ENCODE measurements at regions not wholly inside any gene's neighbourhood (a gene's known extent, or its start where the extent isn't known, plus 50 kb on each side); places are given as distances from the start of the nearest gene placed in this dataset.

GRCh38 chr17:68179236-68179925 lies 68.5 kb upstream of the AMZ2 start:
- H3K9me3 ChIP-seq (ENCODE audit: insufficient read depth, low read depth, low read length): no peaks in the 10 kb centered on the region
- no peak overlapping the region for H3K23ac ChIP-seq (ENCODE audit: low read length)
- no peak overlapping the region for H3K4me2 ChIP-seq (ENCODE audit: low read length)
- H3K4me3 ChIP-seq (ENCODE audit: low read depth, low read length): no peak overlapping the region
- no peak overlapping the region for H3K27ac ChIP-seq (ENCODE audit: low read depth, low read length)
- H2AK5ac ChIP-seq (ENCODE audit: low read length): no peak overlapping the region
- H3K79me2 ChIP-seq (ENCODE audit: control insufficient read depth, insufficient read depth, low read length, poor library complexity): no peaks in the 10 kb centered on the region
- H2BK12ac ChIP-seq (ENCODE audit: low read length): no peak overlapping the region
- no peak for DNase-seq
- no peaks in the 10 kb centered on the region for H3K27me3 ChIP-seq (ENCODE audit: insufficient read depth, low read length)
- H3K14ac ChIP-seq (ENCODE audit: low read length): no peak overlapping the region
- no peak overlapping the region for H3K18ac ChIP-seq (ENCODE audit: low read length)
- H3K79me1 ChIP-seq (ENCODE audit: low read length): no peaks in the 10 kb centered on the region
- no peak overlapping the region for H4K8ac ChIP-seq (ENCODE audit: low read depth, low read length)
- H3K4me1 ChIP-seq (ENCODE audit: control insufficient read depth in 1 of 2, insufficient read depth in 2 of 2, low read length in 2 of 2): peaks cover 0 to 7% of the 10 kb centered on the region in 2 experiments
- H2AFZ ChIP-seq (ENCODE audit: insufficient read depth, low read length, poor library complexity): no peak overlapping the region
- H3K36me3 ChIP-seq (ENCODE audit: control insufficient read depth in 1 of 2, insufficient read depth in 2 of 2, low read length in 2 of 2): no peaks in the 10 kb centered on the region
- no peak overlapping the region for H4K12ac ChIP-seq (ENCODE audit: low read depth, low read length)
- H4K91ac ChIP-seq (ENCODE audit: low read depth, low read length): no peak overlapping the region
- no peak overlapping the region for H2BK5ac ChIP-seq (ENCODE audit: low read depth, low read length, poor library complexity)
- WGBS (ENCODE audit: extremely low coverage, insufficient coverage, insufficient read length): no CpG with 5 or more reads among the region's 21 CpGs
- H2BK120ac ChIP-seq (ENCODE audit: insufficient read depth, low read length, poor library complexity): no peak overlapping the region
- H3K4ac ChIP-seq (ENCODE audit: low read depth, low read length): no peak overlapping the region
- no peak overlapping the region for H3K9ac ChIP-seq (ENCODE audit: low read length)

GRCh38 chr17:68179926-68180285 lies 67.9 kb upstream of the AMZ2 start:
- H2BK12ac ChIP-seq (ENCODE audit: low read length): no peak overlapping the region
- H3K9me3 ChIP-seq (ENCODE audit: insufficient read depth, low read depth, low read length): no peaks in the 10 kb centered on the region
- no peaks in the 10 kb centered on the region for H3K27me3 ChIP-seq (ENCODE audit: insufficient read depth, low read length)
- no peak overlapping the region for H2AK5ac ChIP-seq (ENCODE audit: low read length)
- no peak overlapping the region for H3K14ac ChIP-seq (ENCODE audit: low read length)
- no peak overlapping the region for H3K9ac ChIP-seq (ENCODE audit: low read length)
- no peaks in the 10 kb centered on the region for H3K79me2 ChIP-seq (ENCODE audit: control insufficient read depth, insufficient read depth, low read length, poor library complexity)
- H3K23ac ChIP-seq (ENCODE audit: low read length): no peak overlapping the region
- no peak overlapping the region for H4K8ac ChIP-seq (ENCODE audit: low read depth, low read length)
- WGBS (ENCODE audit: extremely low coverage, insufficient coverage, insufficient read length): no CpG with 5 or more reads among the region's 31 CpGs
- DNase-seq: no peak
- H3K27ac ChIP-seq (ENCODE audit: low read depth, low read length): no peak overlapping the region
- no peak overlapping the region for H3K4me3 ChIP-seq (ENCODE audit: low read depth, low read length)
- no peak overlapping the region for H4K12ac ChIP-seq (ENCODE audit: low read depth, low read length)
- no peak overlapping the region for H3K18ac ChIP-seq (ENCODE audit: low read length)
- H2BK5ac ChIP-seq (ENCODE audit: low read depth, low read length, poor library complexity): no peak overlapping the region
- H3K4me1 ChIP-seq (ENCODE audit: control insufficient read depth in 1 of 2, insufficient read depth in 2 of 2, low read length in 2 of 2): peaks cover 0 to 7% of the 10 kb centered on the region in 2 experiments
- no peaks in the 10 kb centered on the region for H3K36me3 ChIP-seq (ENCODE audit: control insufficient read depth in 1 of 2, insufficient read depth in 2 of 2, low read length in 2 of 2)
- no peak overlapping the region for H4K91ac ChIP-seq (ENCODE audit: low read depth, low read length)
- no peak overlapping the region for H2AFZ ChIP-seq (ENCODE audit: insufficient read depth, low read length, poor library complexity)
- no peak overlapping the region for H2BK120ac ChIP-seq (ENCODE audit: insufficient read depth, low read length, poor library complexity)
- H3K4me2 ChIP-seq (ENCODE audit: low read length): no peak overlapping the region
- no peak overlapping the region for H3K4ac ChIP-seq (ENCODE audit: low read depth, low read length)
- no peaks in the 10 kb centered on the region for H3K79me1 ChIP-seq (ENCODE audit: low read length)

GRCh38 chr17:68182011-68182306 lies 65.9 kb upstream of the AMZ2 start:
- H2AK5ac ChIP-seq (ENCODE audit: low read length): no peak overlapping the region
- H4K91ac ChIP-seq (ENCODE audit: low read depth, low read length): no peak overlapping the region
- H4K8ac ChIP-seq (ENCODE audit: low read depth, low read length): no peak overlapping the region
- H3K4me2 ChIP-seq (ENCODE audit: low read length): no peak overlapping the region
- H3K9ac ChIP-seq (ENCODE audit: low read length): no peak overlapping the region
- peaks cover 0 to 5% of the 10 kb centered on the region in 2 experiments for H3K4me1 ChIP-seq (ENCODE audit: control insufficient read depth in 1 of 2, insufficient read depth in 2 of 2, low read length in 2 of 2)
- H3K18ac ChIP-seq (ENCODE audit: low read length): no peak overlapping the region
- H3K4ac ChIP-seq (ENCODE audit: low read depth, low read length): no peak overlapping the region
- no peaks in the 10 kb centered on the region for H3K79me2 ChIP-seq (ENCODE audit: control insufficient read depth, insufficient read depth, low read length, poor library complexity)
- no peaks in the 10 kb centered on the region for H3K9me3 ChIP-seq (ENCODE audit: insufficient read depth, low read depth, low read length)
- no peak overlapping the region for H4K12ac ChIP-seq (ENCODE audit: low read depth, low read length)
- H3K27ac ChIP-seq (ENCODE audit: low read depth, low read length): no peak overlapping the region
- H3K27me3 ChIP-seq (ENCODE audit: insufficient read depth, low read length): no peaks in the 10 kb centered on the region
- H2BK12ac ChIP-seq (ENCODE audit: low read length): no peak overlapping the region
- WGBS (ENCODE audit: extremely low coverage, insufficient coverage, insufficient read length): no CpG with 5 or more reads among the region's 1 CpG
- no peaks in the 10 kb centered on the region for H3K36me3 ChIP-seq (ENCODE audit: control insufficient read depth in 1 of 2, insufficient read depth in 2 of 2, low read length in 2 of 2)
- no peaks in the 10 kb centered on the region for H3K79me1 ChIP-seq (ENCODE audit: low read length)
- H3K23ac ChIP-seq (ENCODE audit: low read length): no peak overlapping the region
- no peak overlapping the region for H3K4me3 ChIP-seq (ENCODE audit: low read depth, low read length)
- H2BK5ac ChIP-seq (ENCODE audit: low read depth, low read length, poor library complexity): no peak overlapping the region
- H2AFZ ChIP-seq (ENCODE audit: insufficient read depth, low read length, poor library complexity): no peak overlapping the region
- DNase-seq: no peak
- H3K14ac ChIP-seq (ENCODE audit: low read length): no peak overlapping the region
- no peak overlapping the region for H2BK120ac ChIP-seq (ENCODE audit: insufficient read depth, low read length, poor library complexity)

- peaks cover 0 to 5% of the 10 kb centered on the region in 2 experiments for H3K4me1 ChIP-seq (ENCODE audit: control insufficient read depth in 1 of 2, insufficient read depth in 2 of 2, low read length in 2 of 2)
- peak overlapping the region; percentile 32 for H4K91ac ChIP-seq (ENCODE audit: low read depth, low read length)
- peak overlapping the region; percentile 4 for H4K8ac ChIP-seq (ENCODE audit: low read depth, low read length)
- no peak overlapping the region for H3K4me2 ChIP-seq (ENCODE audit: low read length)
- no CpG with 5 or more reads among the region's 12 CpGs for WGBS (ENCODE audit: extremely low coverage, insufficient coverage, insufficient read length)
- no peak overlapping the region for H3K14ac ChIP-seq (ENCODE audit: low read length)
- no peaks in the 10 kb centered on the region for H3K27me3 ChIP-seq (ENCODE audit: insufficient read depth, low read length)
- H3K18ac ChIP-seq (ENCODE audit: low read length): no peak overlapping the region
- H2BK120ac ChIP-seq (ENCODE audit: insufficient read depth, low read length, poor library complexity): peak overlapping the region; percentile 25
- H3K27ac ChIP-seq (ENCODE audit: low read depth, low read length): no peak overlapping the region
- peak overlapping the region; percentile 20 for H2AFZ ChIP-seq (ENCODE audit: insufficient read depth, low read length, poor library complexity)
- H3K9me3 ChIP-seq (ENCODE audit: insufficient read depth, low read depth, low read length): no peaks in the 10 kb centered on the region
- H2AK5ac ChIP-seq (ENCODE audit: low read length): peak overlapping the region; percentile 35
- no peak overlapping the region for H3K4ac ChIP-seq (ENCODE audit: low read depth, low read length)
- H2BK5ac ChIP-seq (ENCODE audit: low read depth, low read length, poor library complexity): no peak overlapping the region
- H3K23ac ChIP-seq (ENCODE audit: low read length): no peak overlapping the region
- H3K79me2 ChIP-seq (ENCODE audit: control insufficient read depth, insufficient read depth, low read length, poor library complexity): no peaks in the 10 kb centered on the region
- H3K79me1 ChIP-seq (ENCODE audit: low read length): no peaks in the 10 kb centered on the region
- H3K36me3 ChIP-seq (ENCODE audit: control insufficient read depth in 1 of 2, insufficient read depth in 2 of 2, low read length in 2 of 2): no peaks in the 10 kb centered on the region
- no peak overlapping the region for H3K4me3 ChIP-seq (ENCODE audit: low read depth, low read length)
- H2BK12ac ChIP-seq (ENCODE audit: low read length): no peak overlapping the region
- DNase-seq: no peak
- H4K12ac ChIP-seq (ENCODE audit: low read depth, low read length): no peak overlapping the region
- no peak overlapping the region for H3K9ac ChIP-seq (ENCODE audit: low read length)
These were observed 64.8 kb upstream of the AMZ2 start for GRCh38 chr17:68182940-68183551.
